ENCODE measurements at regions not wholly inside any gene's neighbourhood (a gene's known extent, or its start where the extent isn't known, plus 50 kb on each side); places are given as distances from the start of the nearest gene placed in this dataset.

- FAIRE-seq: no peak
- Histone ChIP-seq H3K4me2 (ENCODE audit: insufficient read depth in 1 of 2, low read depth in 2 of 2, low read length in 2 of 2) (no peak overlapping the region), H3K27me3 (replicated peaks in 1 of 4; ENCODE audit: control insufficient read depth in 3 of 4, extremely low read depth in 1 of 4, insufficient read depth in 3 of 4, low read length in 3 of 4) (no peaks in the 10 kb centered on the region), H3K18ac (ENCODE audit: extremely low read depth, low read length) (no peak overlapping the region), H2BK120ac (replicated peaks; ENCODE audit: low read depth, low read length) (no peak overlapping the region), H4K5ac (ENCODE audit: insufficient read length, low read depth, low read length) (no peak overlapping the region), H4K91ac (replicated peaks; ENCODE audit: insufficient read length, low read length) (no peak overlapping the region), H3K9me3 (ENCODE audit: insufficient read depth in 2 of 2, low read depth in 1 of 2, low read length in 1 of 2) (no peaks in the 10 kb centered on the region), H2AK5ac (ENCODE audit: low read depth, low read length) (no peak overlapping the region), H3K9ac (replicated peaks in 1 of 4; ENCODE audit: extremely low read depth in 1 of 4, low read depth in 3 of 4, low read length in 3 of 4) (no peak overlapping the region), H2BK15ac (ENCODE audit: low read length) (no peak overlapping the region), H2AFZ (ENCODE audit: low read length) (no peak overlapping the region), H3K27ac (ENCODE audit: low read depth, low read length) (no peak overlapping the region), H3K23me2 (ENCODE audit: low read depth, low read length) (no peaks in the 10 kb centered on the region), H3K4ac (replicated peaks; ENCODE audit: insufficient read length, low read depth, low read length) (no peak overlapping the region), H4K8ac (ENCODE audit: extremely low read depth, insufficient read depth, low read length) (no peak overlapping the region), H3K36me3 (ENCODE audit: control insufficient read depth in 2 of 4, insufficient read depth in 4 of 4, low read length in 3 of 4) (no peaks in the 10 kb centered on the region), H3K4me1 (replicated peaks in 1 of 4; ENCODE audit: control insufficient read depth in 3 of 4, insufficient read depth in 4 of 4, low read length in 3 of 4) (no peaks in the 10 kb centered on the region), H2BK5ac (ENCODE audit: low read depth, low read length) (no peak overlapping the region), H3K23ac (ENCODE audit: insufficient read length) (no peak overlapping the region), H3K79me2 (ENCODE audit: control insufficient read depth in 1 of 2, insufficient read depth in 2 of 2, low read length in 2 of 2) (no peaks in the 10 kb centered on the region), H3K79me1 (ENCODE audit: low read depth, low read length) (no peaks in the 10 kb centered on the region), H2BK12ac (ENCODE audit: low read depth, low read length) (no peak overlapping the region), H4K20me1 (replicated peaks in 1 of 2; ENCODE audit: control insufficient read depth in 1 of 2, insufficient read depth in 2 of 2, low read length in 2 of 2) (no peaks in the 10 kb centered on the region), H3K56ac (replicated peaks; ENCODE audit: insufficient read length, low read depth, low read length) (no peak overlapping the region), H2BK20ac (ENCODE audit: low read length) (no peak overlapping the region), H3K4me3 (ENCODE audit: extremely low read depth in 1 of 4, insufficient read depth in 2 of 4, low read depth in 3 of 4, low read length in 4 of 4) (no peak overlapping the region), H3K14ac (ENCODE audit: insufficient read length) (no peak overlapping the region)
- no peak for DNase-seq (ENCODE audit: low read depth in 1 of 2, low spot score in 2 of 2)
- ChIA-PET POLR2A (ENCODE audit: partially characterized antibody) (no interaction called here), CTCF (ENCODE audit: partially characterized antibody) (interaction anchor here (0.7 to 1.5 kb wide), 6 partner anchors 10 to 114 kb away, joined by 3 to 4 read pairs (median 3); no protein-coding TSS in a partner anchor)
- 83% methylated on average over 2 of the region's 2 CpGs; no CpG with 5 or more reads in 1 of the 2 experiments for WGBS, 2 experiments (ENCODE audit: extremely low coverage in 1 of 2, insufficient coverage in 1 of 2, insufficient read length in 1 of 2, insufficient replicate concordance in 2 of 2, low coverage in 1 of 2, low lambda C conversion rate in 2 of 2, missing lambda C conversion rate in 1 of 2)
- TF ChIP-seq RAD21 (IDR thresholded peaks at IDR 0.05 in 1 of 2, conservative IDR thresholded peaks at IDR 0.05 in 1 of 2; ENCODE audit: low read depth in 2 of 2, low read length in 2 of 2) (peak; percentile 15 to 18; a peak in 2 of 4 replicates), CTCF (IDR thresholded peaks at IDR 0.05; ENCODE audit: control extremely low read depth in 1 of 3, insufficient read depth in 1 of 3, low read depth in 1 of 3, low read length in 3 of 3) (peak in 1 of 3 experiments; percentile 20; a peak in 2 of 4 replicates), SIRT6 (IDR thresholded peaks at IDR 0.05; ENCODE audit: low read length) (no peak)
These were observed 455.3 kb upstream of the SGCD start for GRCh38 chr5:155871623-155872022.

Measured in H1 (cell line).